GM12874 (cell line): ENCODE measurements at regions not wholly inside any gene's neighbourhood (a gene's known extent, or its start where the extent isn't known, plus 50 kb on each side); places are given as distances from the start of the nearest gene placed in this dataset.

ENCODE experiments used
- TF ChIP-seq, protein P1 (sequence below): IDR thresholded peaks from 2 replicates; pipeline ENCODE4 v1.5.1; 2011; ENCODE audit warnings: low read depth, mild to moderate bottlenecking, control low read depth, low read length, moderate library complexity; ENCODE audit not compliant: insufficient read depth

DNA sequence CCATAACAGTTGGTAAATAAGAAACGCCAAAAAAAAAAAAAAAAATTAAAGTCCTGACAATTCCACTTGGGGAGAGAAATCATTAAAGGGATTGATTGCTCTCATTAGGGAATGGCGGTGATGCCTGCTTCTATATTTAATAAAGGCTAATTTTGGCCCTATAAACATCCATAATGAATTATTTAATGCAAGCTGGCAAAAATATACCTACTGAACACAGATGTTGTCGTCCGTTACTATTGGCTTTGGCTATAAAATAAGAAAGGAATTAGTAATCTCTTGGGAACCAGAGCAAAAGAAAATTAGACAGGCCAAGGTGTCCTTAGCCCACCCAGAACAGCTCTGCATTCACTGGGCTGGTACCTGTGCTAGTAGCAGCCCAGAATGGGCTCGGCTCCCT, 717.3 kb downstream of the DIAPH3 start:
- TF ChIP-seq, protein P1, sequence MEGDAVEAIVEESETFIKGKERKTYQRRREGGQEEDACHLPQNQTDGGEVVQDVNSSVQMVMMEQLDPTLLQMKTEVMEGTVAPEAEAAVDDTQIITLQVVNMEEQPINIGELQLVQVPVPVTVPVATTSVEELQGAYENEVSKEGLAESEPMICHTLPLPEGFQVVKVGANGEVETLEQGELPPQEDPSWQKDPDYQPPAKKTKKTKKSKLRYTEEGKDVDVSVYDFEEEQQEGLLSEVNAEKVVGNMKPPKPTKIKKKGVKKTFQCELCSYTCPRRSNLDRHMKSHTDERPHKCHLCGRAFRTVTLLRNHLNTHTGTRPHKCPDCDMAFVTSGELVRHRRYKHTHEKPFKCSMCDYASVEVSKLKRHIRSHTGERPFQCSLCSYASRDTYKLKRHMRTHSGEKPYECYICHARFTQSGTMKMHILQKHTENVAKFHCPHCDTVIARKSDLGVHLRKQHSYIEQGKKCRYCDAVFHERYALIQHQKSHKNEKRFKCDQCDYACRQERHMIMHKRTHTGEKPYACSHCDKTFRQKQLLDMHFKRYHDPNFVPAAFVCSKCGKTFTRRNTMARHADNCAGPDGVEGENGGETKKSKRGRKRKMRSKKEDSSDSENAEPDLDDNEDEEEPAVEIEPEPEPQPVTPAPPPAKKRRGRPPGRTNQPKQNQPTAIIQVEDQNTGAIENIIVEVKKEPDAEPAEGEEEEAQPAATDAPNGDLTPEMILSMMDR, result no peak

DNA sequence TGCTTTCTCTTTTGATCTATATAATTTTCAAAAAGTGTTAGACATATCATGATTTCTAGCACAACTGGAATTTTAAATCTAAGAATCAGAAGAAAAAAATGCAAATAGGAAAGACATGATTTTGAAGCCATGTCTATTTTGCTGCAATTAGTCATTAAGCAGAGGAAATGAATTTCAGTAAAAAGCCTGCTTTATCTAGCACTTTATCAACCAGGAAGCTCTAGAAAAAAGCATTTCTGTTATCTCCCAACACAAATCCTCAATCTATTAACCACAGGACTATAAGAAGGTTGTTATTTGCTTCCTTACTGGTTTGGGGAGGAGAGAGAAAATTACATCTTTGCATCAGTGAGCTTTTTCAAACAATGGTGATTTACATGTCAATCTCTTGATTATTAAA, 716.7 kb downstream of the DIAPH3 start:
- TF ChIP-seq, protein P1, result no peak

DNA sequence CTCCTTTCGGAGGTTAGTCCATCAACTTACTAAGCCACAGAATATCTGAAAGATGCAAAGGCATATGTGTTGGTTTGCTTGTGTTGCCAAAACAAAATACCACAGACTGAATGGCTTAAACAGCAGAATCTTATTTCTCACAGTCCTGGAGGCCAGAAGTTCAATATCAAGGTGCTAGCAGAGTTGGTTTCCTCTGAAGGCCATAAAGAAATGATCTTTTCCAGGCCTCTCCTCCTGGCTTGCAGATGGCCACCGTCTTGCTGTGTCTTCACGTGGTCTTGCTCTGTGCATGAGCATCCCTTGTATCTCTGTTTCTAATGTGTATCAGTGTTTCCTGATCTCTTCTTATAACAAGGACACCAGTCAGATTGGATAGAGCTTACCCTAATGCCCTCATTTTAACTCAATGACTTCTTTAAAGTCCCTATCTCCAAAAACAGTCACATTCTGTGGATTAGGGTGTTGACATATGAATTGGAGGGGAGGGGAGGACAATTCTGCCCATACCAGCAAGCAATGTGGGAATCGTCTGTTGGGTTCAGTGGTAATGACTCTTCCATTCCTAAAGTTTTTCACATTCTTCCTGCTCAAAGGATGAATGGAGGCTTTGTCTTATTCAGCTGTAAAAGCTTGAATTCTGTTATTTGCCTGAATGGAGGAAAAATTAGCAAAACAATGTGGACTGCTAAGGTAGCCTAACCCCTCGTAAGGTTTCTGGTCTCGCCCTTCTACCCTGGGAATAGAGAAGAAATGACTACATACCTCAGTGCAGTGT, 715.7 kb downstream of the DIAPH3 start:
- TF ChIP-seq, protein P1, result no peak

DNA sequence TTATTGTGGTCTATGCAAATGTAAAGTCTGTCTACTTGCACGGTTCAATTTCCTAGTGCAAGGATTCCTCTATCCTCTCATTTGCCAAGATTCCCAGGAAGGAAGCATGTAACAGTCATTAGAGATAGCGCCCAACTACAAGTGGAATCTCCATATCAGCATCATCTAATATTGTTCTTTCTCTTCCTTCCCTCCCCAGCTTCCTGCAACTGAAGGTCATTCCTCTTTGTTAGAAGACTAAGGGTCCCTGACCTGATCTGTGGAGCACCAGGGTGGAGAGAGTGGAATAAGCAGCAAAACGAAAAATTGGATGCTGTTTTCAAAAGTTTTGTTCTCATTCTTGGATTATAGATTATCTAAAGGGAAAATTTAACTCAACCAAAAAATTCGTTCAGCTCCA, 714.0 kb downstream of the DIAPH3 start:
- TF ChIP-seq, protein P1, result no peak

DNA sequence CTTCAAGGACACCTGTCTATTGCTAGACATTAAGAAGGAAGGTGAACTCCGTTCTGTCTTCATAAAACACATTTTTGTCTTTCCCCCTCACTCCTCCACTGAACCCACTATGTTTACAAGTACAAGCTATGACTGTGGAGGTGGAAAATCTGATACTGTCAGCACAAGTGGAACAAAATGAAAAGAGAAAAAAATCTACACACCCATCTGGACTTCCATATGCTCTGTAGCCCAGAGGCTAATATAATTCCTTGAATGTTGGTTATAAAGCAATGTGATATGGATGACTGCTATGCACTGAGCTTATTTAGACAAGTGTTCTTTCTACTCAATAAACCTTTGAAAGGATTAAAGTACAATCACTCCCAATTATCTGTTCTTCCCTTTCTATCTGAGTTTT, 713.5 kb downstream of the DIAPH3 start:
- TF ChIP-seq, protein P1, result no peak

DNA sequence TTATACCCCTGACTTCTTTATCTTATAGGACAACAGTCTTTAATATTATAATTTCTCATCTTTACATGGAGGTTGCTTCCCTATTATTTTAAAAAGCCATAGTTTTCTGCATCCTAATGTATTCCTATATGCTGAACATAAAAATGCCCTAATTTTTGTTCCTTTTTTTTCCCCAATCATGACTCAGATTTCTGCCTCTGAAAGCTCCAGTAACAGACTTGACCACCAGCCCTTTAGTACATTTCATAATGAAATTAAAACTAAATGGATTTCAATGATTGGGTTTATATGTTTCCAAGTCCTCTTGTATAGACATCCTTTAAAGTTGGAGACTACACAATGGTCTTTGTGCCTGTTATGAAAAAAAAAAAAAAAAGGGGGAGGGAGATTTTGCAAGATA, 712.5 kb downstream of the DIAPH3 start:
- TF ChIP-seq, protein P1, result no peak

DNA sequence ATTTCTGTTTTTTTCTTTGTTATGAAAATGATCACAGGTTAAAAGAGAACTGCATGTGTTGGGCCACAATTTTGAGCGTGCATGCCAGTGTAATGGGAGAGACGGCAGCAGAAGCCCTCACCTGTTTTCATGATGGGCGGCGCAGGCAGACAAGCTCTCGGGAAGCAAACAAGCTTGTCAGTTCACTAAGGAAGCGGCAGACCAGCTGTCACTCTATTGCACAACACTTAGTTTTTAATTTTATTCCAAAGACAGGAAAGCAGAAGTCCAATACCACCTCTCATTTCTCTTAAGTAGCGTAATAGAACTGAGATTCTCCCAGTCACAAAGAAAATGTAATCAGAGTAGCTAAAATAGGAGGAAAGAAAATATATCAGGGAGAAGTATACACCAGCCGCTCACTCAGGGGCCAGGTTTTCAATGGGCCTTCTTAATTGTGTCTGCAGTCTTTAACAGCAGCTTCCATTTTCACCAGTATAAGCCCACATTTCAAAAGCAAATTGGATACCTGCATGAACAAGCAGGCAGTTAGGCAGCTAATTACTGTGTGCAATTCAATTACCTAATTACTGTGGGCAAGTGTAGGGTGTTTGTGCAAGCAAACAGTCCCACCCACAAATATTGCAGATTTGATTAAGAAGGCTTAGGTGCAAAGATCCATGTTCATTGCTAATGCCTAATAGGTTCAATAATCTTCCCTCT, 711.4 kb downstream of the DIAPH3 start:
- TF ChIP-seq, protein P1, result no peak
